SK-N-SH (cell line): ENCODE measurements at regions not wholly inside any gene's neighbourhood (a gene's known extent, or its start where the extent isn't known, plus 50 kb on each side); places are given as distances from the start of the nearest gene placed in this dataset.

ENCODE experiments used
- CTCF ChIA-PET: fragments of 300-600, 350-600 bp; formaldehyde crosslinking; extraction: SDS; loops from one replicate; lab custom pipeline; 2021; lab: Yijun Ruan, JAX
- POLR2A ChIA-PET: fragments of 350-600 bp; sonication (Branson Sonifier 250); formaldehyde crosslinking; extraction: SDS; loops from one replicate; lab custom pipeline; 2020; ENCODE audit warnings: antibody characterized with exemption, inconsistent platforms; lab: Yijun Ruan, JAX
- DNase-seq: peaks from one replicate; pipeline ENCODE4 v3.0.0; 2012
- H2AFZ ChIP-seq: fragments of 200-600 bp; sonication (generic); 2 replicates; pipeline ENCODE4 v1.8.1; 2016; ENCODE audit warnings: antibody characterized with exemption, mild to moderate bottlenecking, low read depth
- H3F3A ChIP-seq: fragments of 200-600 bp; sonication (generic); replicated peaks from 2 replicates; pipeline ENCODE3; 2016; ENCODE audit warnings: antibody characterized with exemption, mild to moderate bottlenecking; ENCODE audit not compliant: insufficient read depth
- H3K27ac ChIP-seq, 2 experiments: fragments of 200-500 bp in 1 of 2; fragments of 200-600 bp in 1 of 2; sonication (Bioruptor generic) in 1 of 2; sonication (generic), shearing (Covaris generic) in 1 of 2; 2 replicates each; pipeline versions ENCODE4 v1.5.1 to v1.6.1; 2014 to 2016; ENCODE audit warnings: low read depth in 2 of 2, inconsistent platforms in 1 of 2, low read length in 1 of 2, mild to moderate bottlenecking in 1 of 2, mixed read lengths in 1 of 2
- H3K27me3 ChIP-seq: fragments of 200-600 bp; sonication (generic), shearing (Covaris generic); 2 replicates; pipeline ENCODE4 v1.6.1; 2016; ENCODE audit warnings: mixed run types; ENCODE audit not compliant: insufficient read depth
- H3K36me3 ChIP-seq, 2 experiments: fragments of 200-500 bp in 1 of 2; fragments of 200-600 bp in 1 of 2; sonication (Bioruptor generic) in 1 of 2; sonication (generic) in 1 of 2; replicated peaks in 1 of 2; 2 replicates each; pipeline versions ENCODE3 to v1.5.1; 2014 to 2016; ENCODE audit warnings: low read length in 1 of 2, mild to moderate bottlenecking in 1 of 2; ENCODE audit not compliant: insufficient read depth in 2 of 2, control insufficient read depth in 1 of 2
- H3K4me1 ChIP-seq, 2 experiments: fragments of 200-500 bp in 1 of 2; fragments of 200-600 bp in 1 of 2; sonication (Bioruptor generic) in 1 of 2; sonication (generic), shearing (Covaris generic) in 1 of 2; 2 replicates each; pipeline versions ENCODE4 v1.5.1 to v1.6.1; 2014 to 2016; ENCODE audit warnings: low read depth in 1 of 2, low read length in 1 of 2, mixed run types in 1 of 2; ENCODE audit not compliant: insufficient read depth in 2 of 2, control insufficient read depth in 1 of 2
- H3K4me2 ChIP-seq: fragments of 200-600 bp; sonication (generic), shearing (Covaris generic); 2 replicates; pipeline ENCODE4 v1.6.1; 2017; ENCODE audit warnings: mixed run types
- H3K4me3 ChIP-seq, 2 experiments: fragments of 200-500 bp in 1 of 2; fragments of 200-600 bp in 1 of 2; sonication (Bioruptor generic) in 1 of 2; sonication (generic), shearing (Covaris generic) in 1 of 2; 2 replicates each; pipeline versions ENCODE4 v1.5.1 to v1.8.1; 2014 to 2016; ENCODE audit warnings: low read depth in 2 of 2, inconsistent platforms in 1 of 2, low read length in 1 of 2, mild to moderate bottlenecking in 1 of 2, mixed read lengths in 1 of 2, moderate library complexity in 1 of 2
- H3K79me2 ChIP-seq: fragments of 200-600 bp; sonication (generic); 2 replicates; pipeline ENCODE4 v1.8.1; 2017; ENCODE audit warnings: mild to moderate bottlenecking; ENCODE audit not compliant: insufficient read depth
- H3K9ac ChIP-seq: fragments of 200-600 bp; sonication (generic); 2 replicates; pipeline ENCODE4 v1.6.1; 2017; ENCODE audit warnings: mixed run types
- H3K9me2 ChIP-seq: fragments of 200-600 bp; sonication (generic); 2 replicates; pipeline ENCODE4 v1.6.1; 2017; ENCODE audit warnings: mixed run types
- H3K9me3 ChIP-seq: fragments of 200-600 bp; sonication (generic); 2 replicates; pipeline ENCODE4 v1.6.1; 2017; ENCODE audit warnings: mixed run types, mild to moderate bottlenecking, moderate library complexity
- H4K20me1 ChIP-seq: fragments of 200-600 bp; sonication (generic); 2 replicates; pipeline ENCODE4 v1.6.1; 2017; ENCODE audit warnings: mild to moderate bottlenecking, mixed run types; ENCODE audit not compliant: insufficient read depth
- CHD2 ChIP-seq: fragments of 150-350 bp; IDR thresholded peaks from 2 replicates; pipeline ENCODE4 v1.6.1; 2018; ENCODE audit warnings: low read length; ENCODE audit not compliant: partially characterized antibody
- FOSL2 ChIP-seq: IDR thresholded peaks from 2 replicates; pipeline ENCODE4 v1.4.0; 2012; ENCODE audit warnings: low read depth, mild to moderate bottlenecking, moderate library complexity, borderline replicate concordance
- FOXJ3 ChIP-seq: sonication (generic); formaldehyde crosslinking; IDR thresholded peaks from 2 replicates; pipeline ENCODE4 v1.5.1; 2020; ENCODE audit warnings: mild to moderate bottlenecking, missing genetic modification reagents
- FOXM1 ChIP-seq: IDR thresholded peaks from 2 replicates; pipeline ENCODE4 v1.4.0; 2012; ENCODE audit warnings: low read depth, mild to moderate bottlenecking
- GATA2 ChIP-seq: sonication (generic); formaldehyde crosslinking; IDR thresholded peaks from 2 replicates; pipeline ENCODE4 v1.5.0; 2020; ENCODE audit warnings: mild to moderate bottlenecking, missing genetic modification reagents
- JUND ChIP-seq: IDR thresholded peaks from 2 replicates; pipeline ENCODE4 v1.4.0; 2012
- MXI1 ChIP-seq: IDR thresholded peaks from 2 replicates; pipeline ENCODE4 v1.6.1; 2012; ENCODE audit warnings: mild to moderate bottlenecking, low read depth, low read length, improper control_type of control experiment
- NFIC ChIP-seq: IDR thresholded peaks from 2 replicates; pipeline ENCODE4 v1.4.0; 2012; ENCODE audit warnings: borderline replicate concordance
- NRF1 ChIP-seq: IDR thresholded peaks from 2 replicates; pipeline ENCODE4 v1.6.1; 2012; ENCODE audit warnings: low read depth, mild to moderate bottlenecking, low read length
- PBX3 ChIP-seq: IDR thresholded peaks from 2 replicates; pipeline ENCODE4; 2012
- RCOR1 ChIP-seq: fragments of 150-350 bp; IDR thresholded peaks from 2 replicates; pipeline ENCODE4 v1.6.1; 2017; ENCODE audit warnings: antibody characterized with exemption, low read length
- SIN3A ChIP-seq: IDR thresholded peaks from 2 replicates; pipeline ENCODE4 v1.6.1; 2012; ENCODE audit warnings: low read depth, mild to moderate bottlenecking, low read length, moderate library complexity, borderline replicate concordance
- TAF1 ChIP-seq: IDR thresholded peaks from 2 replicates; pipeline ENCODE4 v1.6.1; 2012; ENCODE audit warnings: low read depth, mild to moderate bottlenecking, low read length, moderate library complexity, borderline replicate concordance
- YY1 ChIP-seq: IDR thresholded peaks from 2 replicates; pipeline ENCODE4 v1.4.0; 2012; ENCODE audit warnings: low read depth, mild to moderate bottlenecking
- WGBS: methylation state at CpG from one replicate; pipeline ENCODE4 v1.1.6; 2017; ENCODE audit warnings: low lambda C conversion rate; 5-methylcytosine and 5-hydroxymethylcytosine counted together
- TF ChIP-seq, protein P1 (sequence below): fragments of 200-600 bp; sonication (generic); IDR thresholded peaks from 2 replicates; pipeline ENCODE4 v1.6.1; 2017; ENCODE audit warnings: antibody characterized with exemption, mild to moderate bottlenecking, moderate library complexity
- TF ChIP-seq, protein P2 (sequence below): IDR thresholded peaks from 2 replicates; pipeline ENCODE4 v1.6.1; 2012; ENCODE audit warnings: mild to moderate bottlenecking, low read depth, low read length, moderate library complexity

GRCh38 chr16:6266703-6267102 lies 1065.9 kb upstream of the RBFOX1 start:
- no peak for TF ChIP-seq NFIC
- no peak for TF ChIP-seq PBX3
- TF ChIP-seq NRF1, result no peak
- TF ChIP-seq SIN3A, result no peak
- TF ChIP-seq, protein P1, sequence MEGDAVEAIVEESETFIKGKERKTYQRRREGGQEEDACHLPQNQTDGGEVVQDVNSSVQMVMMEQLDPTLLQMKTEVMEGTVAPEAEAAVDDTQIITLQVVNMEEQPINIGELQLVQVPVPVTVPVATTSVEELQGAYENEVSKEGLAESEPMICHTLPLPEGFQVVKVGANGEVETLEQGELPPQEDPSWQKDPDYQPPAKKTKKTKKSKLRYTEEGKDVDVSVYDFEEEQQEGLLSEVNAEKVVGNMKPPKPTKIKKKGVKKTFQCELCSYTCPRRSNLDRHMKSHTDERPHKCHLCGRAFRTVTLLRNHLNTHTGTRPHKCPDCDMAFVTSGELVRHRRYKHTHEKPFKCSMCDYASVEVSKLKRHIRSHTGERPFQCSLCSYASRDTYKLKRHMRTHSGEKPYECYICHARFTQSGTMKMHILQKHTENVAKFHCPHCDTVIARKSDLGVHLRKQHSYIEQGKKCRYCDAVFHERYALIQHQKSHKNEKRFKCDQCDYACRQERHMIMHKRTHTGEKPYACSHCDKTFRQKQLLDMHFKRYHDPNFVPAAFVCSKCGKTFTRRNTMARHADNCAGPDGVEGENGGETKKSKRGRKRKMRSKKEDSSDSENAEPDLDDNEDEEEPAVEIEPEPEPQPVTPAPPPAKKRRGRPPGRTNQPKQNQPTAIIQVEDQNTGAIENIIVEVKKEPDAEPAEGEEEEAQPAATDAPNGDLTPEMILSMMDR, result no peak
- no peak for TF ChIP-seq RCOR1
- no peak for TF ChIP-seq CHD2
- TF ChIP-seq GATA2, result no peak
- no peak for TF ChIP-seq FOSL2
- no peak for TF ChIP-seq FOXJ3 (CRISPR knock-in tag)
- TF ChIP-seq JUND, result no peak
- no peak for TF ChIP-seq YY1
- no peak for TF ChIP-seq FOXM1
- TF ChIP-seq TAF1, result no peak
- TF ChIP-seq MXI1, result no peak
- TF ChIP-seq, protein P2, sequence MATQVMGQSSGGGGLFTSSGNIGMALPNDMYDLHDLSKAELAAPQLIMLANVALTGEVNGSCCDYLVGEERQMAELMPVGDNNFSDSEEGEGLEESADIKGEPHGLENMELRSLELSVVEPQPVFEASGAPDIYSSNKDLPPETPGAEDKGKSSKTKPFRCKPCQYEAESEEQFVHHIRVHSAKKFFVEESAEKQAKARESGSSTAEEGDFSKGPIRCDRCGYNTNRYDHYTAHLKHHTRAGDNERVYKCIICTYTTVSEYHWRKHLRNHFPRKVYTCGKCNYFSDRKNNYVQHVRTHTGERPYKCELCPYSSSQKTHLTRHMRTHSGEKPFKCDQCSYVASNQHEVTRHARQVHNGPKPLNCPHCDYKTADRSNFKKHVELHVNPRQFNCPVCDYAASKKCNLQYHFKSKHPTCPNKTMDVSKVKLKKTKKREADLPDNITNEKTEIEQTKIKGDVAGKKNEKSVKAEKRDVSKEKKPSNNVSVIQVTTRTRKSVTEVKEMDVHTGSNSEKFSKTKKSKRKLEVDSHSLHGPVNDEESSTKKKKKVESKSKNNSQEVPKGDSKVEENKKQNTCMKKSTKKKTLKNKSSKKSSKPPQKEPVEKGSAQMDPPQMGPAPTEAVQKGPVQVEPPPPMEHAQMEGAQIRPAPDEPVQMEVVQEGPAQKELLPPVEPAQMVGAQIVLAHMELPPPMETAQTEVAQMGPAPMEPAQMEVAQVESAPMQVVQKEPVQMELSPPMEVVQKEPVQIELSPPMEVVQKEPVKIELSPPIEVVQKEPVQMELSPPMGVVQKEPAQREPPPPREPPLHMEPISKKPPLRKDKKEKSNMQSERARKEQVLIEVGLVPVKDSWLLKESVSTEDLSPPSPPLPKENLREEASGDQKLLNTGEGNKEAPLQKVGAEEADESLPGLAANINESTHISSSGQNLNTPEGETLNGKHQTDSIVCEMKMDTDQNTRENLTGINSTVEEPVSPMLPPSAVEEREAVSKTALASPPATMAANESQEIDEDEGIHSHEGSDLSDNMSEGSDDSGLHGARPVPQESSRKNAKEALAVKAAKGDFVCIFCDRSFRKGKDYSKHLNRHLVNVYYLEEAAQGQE, result no peak
- Histone ChIP-seq H3K9ac (no peak overlapping the region), H3K9me3 (no peaks in the 10 kb centered on the region), H3K27me3 (no peaks in the 10 kb centered on the region), H3K4me1 (no peaks in the 10 kb centered on the region), H3K4me2 (no peak overlapping the region), H3F3A (no peaks in the 10 kb centered on the region), H4K20me1 (no peaks in the 10 kb centered on the region), H3K9me2 (no peaks in the 10 kb centered on the region), H3K4me3 (no peak overlapping the region), H3K79me2 (no peaks in the 10 kb centered on the region), H3K27ac (no peak overlapping the region), H3K36me3 (no peaks in the 10 kb centered on the region), H2AFZ (no peak overlapping the region)
- 16% methylated on average over 2 of the region's 2 CpGs for WGBS
- DNase-seq, result no peak
- ChIA-PET CTCF (interaction anchor here (0.6 kb wide), 1 partner anchor 64 kb away, joined by 3 read pairs; no protein-coding TSS in a partner anchor), POLR2A (no interaction called here)
